ENCODE measurements at regions not wholly inside any gene's neighbourhood (a gene's known extent, or its start where the extent isn't known, plus 50 kb on each side); places are given as distances from the start of the nearest gene placed in this dataset.

DNA sequence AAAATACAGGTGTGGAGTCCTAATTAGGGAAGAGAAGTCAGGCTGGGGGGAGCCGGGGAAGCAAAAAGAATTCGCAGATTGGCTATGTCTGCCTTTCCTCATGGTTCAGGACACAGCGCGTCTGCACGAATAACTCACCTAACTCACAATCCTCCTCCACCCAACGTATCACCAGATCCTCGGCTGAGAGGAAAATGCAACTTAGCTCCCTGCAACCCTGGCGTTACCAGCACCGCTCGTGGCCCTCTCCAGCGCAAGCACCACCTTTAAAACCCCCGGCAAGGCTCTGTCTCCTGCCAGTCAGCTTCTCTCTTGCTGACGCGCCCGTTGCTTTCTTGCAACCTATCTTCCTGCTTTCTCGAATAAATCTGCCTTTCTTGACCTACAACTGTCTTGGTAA, 49.8 kb upstream of the METRNL start:
- Histone ChIP-seq H3K27me3 (ENCODE audit: control insufficient read depth, insufficient read depth, low read length) (no peaks in the 10 kb centered on the region), H3K9me3 (ENCODE audit: control insufficient read depth, insufficient read depth, low read depth, low read length) (no peaks in the 10 kb centered on the region), H3K4me3 (ENCODE audit: low read depth in 2 of 2, low read length in 2 of 2) (no peak overlapping the region), H3K4me1 (ENCODE audit: control insufficient read depth, insufficient read depth, low read length) (no peaks in the 10 kb centered on the region), H3K36me3 (ENCODE audit: control insufficient read depth, insufficient read depth, low read length) (peaks cover 2% of the 10 kb centered on the region; the same call in 1 of the 2 replicates), H3K27ac (ENCODE audit: low read length) (no peak overlapping the region)
- in situ Hi-C loops (cut with HindIII; ENCODE audit: low pct_unique_long_range_greater_than_20kb, low sequenced_read_pairs) (no loop called here), intact Hi-C loops (cut with micrococcal nuclease; ENCODE audit: unreplicated experiment) (no loop called here)
- ChIA-PET CTCF (no interaction called here), POLR2A (no interaction called here)
- BruUV-seq (replicated peaks), result no TSS peak
- no peak for DNase-seq (ENCODE audit: low read depth, low spot score)
- ATAC-seq, result no peak
- TF ChIP-seq TCF7L2 (IDR thresholded peaks at IDR 0.05; ENCODE audit: low read depth, low read length), result no peak
- TF ChIP-seq POLR2AphosphoS5 (IDR thresholded peaks at IDR 0.05; ENCODE audit: low read depth, low read length), result no peak
- no peak for TF ChIP-seq SIN3A (IDR thresholded peaks at IDR 0.05; ENCODE audit: borderline replicate concordance, insufficient read depth, low read depth, low read length)
- TF ChIP-seq, protein P1, sequence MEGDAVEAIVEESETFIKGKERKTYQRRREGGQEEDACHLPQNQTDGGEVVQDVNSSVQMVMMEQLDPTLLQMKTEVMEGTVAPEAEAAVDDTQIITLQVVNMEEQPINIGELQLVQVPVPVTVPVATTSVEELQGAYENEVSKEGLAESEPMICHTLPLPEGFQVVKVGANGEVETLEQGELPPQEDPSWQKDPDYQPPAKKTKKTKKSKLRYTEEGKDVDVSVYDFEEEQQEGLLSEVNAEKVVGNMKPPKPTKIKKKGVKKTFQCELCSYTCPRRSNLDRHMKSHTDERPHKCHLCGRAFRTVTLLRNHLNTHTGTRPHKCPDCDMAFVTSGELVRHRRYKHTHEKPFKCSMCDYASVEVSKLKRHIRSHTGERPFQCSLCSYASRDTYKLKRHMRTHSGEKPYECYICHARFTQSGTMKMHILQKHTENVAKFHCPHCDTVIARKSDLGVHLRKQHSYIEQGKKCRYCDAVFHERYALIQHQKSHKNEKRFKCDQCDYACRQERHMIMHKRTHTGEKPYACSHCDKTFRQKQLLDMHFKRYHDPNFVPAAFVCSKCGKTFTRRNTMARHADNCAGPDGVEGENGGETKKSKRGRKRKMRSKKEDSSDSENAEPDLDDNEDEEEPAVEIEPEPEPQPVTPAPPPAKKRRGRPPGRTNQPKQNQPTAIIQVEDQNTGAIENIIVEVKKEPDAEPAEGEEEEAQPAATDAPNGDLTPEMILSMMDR (IDR thresholded peaks at IDR 0.05), result no peak
- no peak for TF ChIP-seq REST (IDR thresholded peaks at IDR 0.05; ENCODE audit: insufficient read depth in 1 of 2, low read depth in 2 of 2, low read length in 1 of 2)
